Pancreas (tissue), 10 donors: ENCODE measurements at regions not wholly inside any gene's neighbourhood (a gene's known extent, or its start where the extent isn't known, plus 50 kb on each side); places are given as distances from the start of the nearest gene placed in this dataset.

Experiments used
- ATAC-seq, 4 donors: fragments of 200-7000 bp; cut with Tn5 transposase; one replicate each; pipeline versions ENCODE4 v1.8.0 to v1.9.1; 2020; ENCODE audit warnings: mild to moderate bottlenecking in 4 of 4, moderate library complexity in 4 of 4
- DNase-seq, 6 donors: peaks; one replicate each; pipeline ENCODE4 v3.0.0-alpha.2; 2020
- FAIRE-seq: peaks from 2 replicates; lab custom pipeline; 2012; peaks lifted over from hg19 to GRCh38; lab: Jason Lieb, UNC
- H3K27ac ChIP-seq, 4 donors: fragments of 200-600 bp; sonication (generic); 1 replicate in 3 of 4; 2 replicates in 1 of 4; pipeline versions ENCODE4 v1.5.0 to v1.8.0; 2020
- H3K27me3 ChIP-seq, 4 donors: fragments of 200-600 bp; one replicate each; pipeline ENCODE4 v1.8.0; 2021
- H3K36me3 ChIP-seq, 3 donors: fragments of 200-600 bp; sonication (generic) in 1 of 3; one replicate each; pipeline versions ENCODE4 v1.5.0 to v1.8.0; 2020 to 2021
- H3K4me1 ChIP-seq, 3 donors: fragments of 200-600 bp; one replicate each; pipeline ENCODE4 v1.8.0; 2021
- H3K4me3 ChIP-seq, 4 donors: fragments of 200-600 bp; sonication (generic) in 2 of 4; one replicate each; pipeline versions ENCODE4 v1.5.0 to v1.8.0; 2020 to 2021
- H3K9me3 ChIP-seq, 4 donors: fragments of 200-600 bp; one replicate each; pipeline ENCODE4 v1.8.0; 2021
- CTCF ChIP-seq, 4 donors: fragments of 200-600 bp; sonication (generic) in 3 of 4; IDR thresholded peaks; one replicate each; pipeline versions ENCODE4 v1.5.0 to v1.8.0; 2021; ENCODE audit warnings: antibody characterized with exemption in 4 of 4
- WGBS, 2 donors: extraction: QIAGEN DNeasy Blood & Tissue Kit; methylation state at CpG; one replicate each; pipeline ENCODE4 v1.1.7; 2013; 5-methylcytosine and 5-hydroxymethylcytosine counted together
- intact Hi-C, 3 donors: fragments of 100-400 bp; cut with DNase I; formaldehyde crosslinking; loops; one replicate each; pipeline versions ENCODE4 v1.11.1 to v1.14.2; 2022
- donor health status: healthy with polysubstance abuse.
- donor health status: DM: no; HTN: no; CAD: no; lungs with moderate emphysema.
- donor health status: DM: no; HTN: no; CAD: no.
- donor health status: control.
- donor health status: control.
- donor health status: Bipolar disorder and iron deficiency.
- donor health status: DM: yes; HTN: yes; CAD: no.
- donor health status: DM: no; HTN: no; CAD: no.
- donor health status: DM: no; HTN: no; CAD: no.
- donor health status: DM: yes; HTN: yes; CAD: no.

GRCh38 chr11:71201936-71202597, 50.3 kb downstream of the SHANK2 start:
- no peak for FAIRE-seq
- Histone ChIP-seq H3K4me3 (no peak overlapping the region), H3K36me3 (no peaks in the 10 kb centered on the region), H3K27me3 (no peaks in the 10 kb centered on the region), H3K4me1 (no peaks in the 10 kb centered on the region), H3K9me3 (no peaks in the 10 kb centered on the region), H3K27ac (no peak overlapping the region)
- TF ChIP-seq CTCF (IDR thresholded peaks at IDR 0.05) = no peak
- ATAC-seq = no peak
- intact Hi-C loops = no loop called here
- DNase-seq = peak in 1 of 6 donors; percentile 21
- 91 to 97% methylated on average over 6 of the region's 6 CpGs for WGBS, 2 donors

GRCh38 chr11:71201231-71201630, 51.1 kb downstream of the SHANK2 start:
- WGBS, 2 donors = 95 to 96% methylated on average over 20 of the region's 20 CpGs
- H3K4me1 ChIP-seq = no peaks in the 10 kb centered on the region
- ATAC-seq = no peak
- FAIRE-seq = no peak
- H3K27me3 ChIP-seq = no peaks in the 10 kb centered on the region
- H3K36me3 ChIP-seq = no peaks in the 10 kb centered on the region
- intact Hi-C loops = no loop called here
- H3K4me3 ChIP-seq = no peak overlapping the region
- no peak for TF ChIP-seq CTCF (IDR thresholded peaks at IDR 0.05)
- H3K9me3 ChIP-seq = no peaks in the 10 kb centered on the region
- H3K27ac ChIP-seq = no peak overlapping the region
- peak in 1 of 6 donors; percentile 30 for DNase-seq

GRCh38 chr11:71200761-71201160, 51.6 kb downstream of the SHANK2 start:
- H3K36me3 ChIP-seq = no peaks in the 10 kb centered on the region
- WGBS, 2 donors = 84 to 91% methylated on average over 5 of the region's 5 CpGs
- FAIRE-seq (no peak), DNase-seq (peak in 1 of 6 donors; percentile 13), ATAC-seq (no peak)
- no peaks in the 10 kb centered on the region for H3K27me3 ChIP-seq
- H3K4me1 ChIP-seq = no peaks in the 10 kb centered on the region
- intact Hi-C loops = no loop called here
- no peaks in the 10 kb centered on the region for H3K9me3 ChIP-seq
- TF ChIP-seq CTCF (IDR thresholded peaks at IDR 0.05) = no peak
- H3K4me3 ChIP-seq = no peak overlapping the region
- H3K27ac ChIP-seq = no peak overlapping the region

- 87 to 91% methylated on average over 9 of the region's 9 CpGs for WGBS, 2 donors
- intact Hi-C loops = no loop called here
- peak in 1 of 6 donors; percentile 2 for DNase-seq
Measured at GRCh38 chr11:71200172-71200716, 52.1 kb downstream of the SHANK2 start.

More at GRCh38 chr11:71200172-71200716, 52.1 kb downstream of the SHANK2 start:
- no peaks in the 10 kb centered on the region for H3K9me3 ChIP-seq
- no peak overlapping the region for H3K27ac ChIP-seq
- no peaks in the 10 kb centered on the region for H3K4me1 ChIP-seq
- TF ChIP-seq CTCF (IDR thresholded peaks at IDR 0.05) = no peak
- no peaks in the 10 kb centered on the region for H3K36me3 ChIP-seq
- no peak overlapping the region for H3K4me3 ChIP-seq
- FAIRE-seq = no peak
- no peaks in the 10 kb centered on the region for H3K27me3 ChIP-seq
- no peak for ATAC-seq
